ENCODE measurements at regions not wholly inside any gene's neighbourhood (a gene's known extent, or its start where the extent isn't known, plus 50 kb on each side); places are given as distances from the start of the nearest gene placed in this dataset.

DNA sequence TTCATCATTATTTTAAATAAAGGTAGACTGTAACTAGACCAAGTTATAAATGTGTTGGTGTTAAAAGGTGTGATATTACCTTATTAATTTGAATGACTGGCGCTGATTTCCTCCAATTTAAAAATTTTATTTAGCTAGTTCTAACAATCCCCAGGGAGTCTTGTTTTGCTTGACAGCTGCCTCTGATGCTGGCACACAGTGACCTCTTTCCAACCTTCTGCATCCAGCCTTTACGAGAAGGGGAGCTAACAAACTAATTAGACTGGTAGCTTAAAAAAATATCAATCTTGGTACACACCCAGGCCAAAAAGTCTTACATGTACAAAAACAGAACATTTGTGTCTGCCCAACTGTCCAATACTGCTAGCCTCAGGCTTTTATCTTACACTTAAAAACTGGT is 51.8 kb upstream of the ENPEP start:
- no peaks in the 10 kb centered on the region for H3K9me3 ChIP-seq (ENCODE audit: insufficient read depth, low read depth, low read length)
- H3K27me3 ChIP-seq (ENCODE audit: insufficient read depth, low read length, poor library complexity, severe bottlenecking), result no peaks in the 10 kb centered on the region
- no peak for TF ChIP-seq EZH2phosphoT487 (IDR thresholded peaks at IDR 0.05; ENCODE audit: borderline replicate concordance)
- TF ChIP-seq, protein P1, sequence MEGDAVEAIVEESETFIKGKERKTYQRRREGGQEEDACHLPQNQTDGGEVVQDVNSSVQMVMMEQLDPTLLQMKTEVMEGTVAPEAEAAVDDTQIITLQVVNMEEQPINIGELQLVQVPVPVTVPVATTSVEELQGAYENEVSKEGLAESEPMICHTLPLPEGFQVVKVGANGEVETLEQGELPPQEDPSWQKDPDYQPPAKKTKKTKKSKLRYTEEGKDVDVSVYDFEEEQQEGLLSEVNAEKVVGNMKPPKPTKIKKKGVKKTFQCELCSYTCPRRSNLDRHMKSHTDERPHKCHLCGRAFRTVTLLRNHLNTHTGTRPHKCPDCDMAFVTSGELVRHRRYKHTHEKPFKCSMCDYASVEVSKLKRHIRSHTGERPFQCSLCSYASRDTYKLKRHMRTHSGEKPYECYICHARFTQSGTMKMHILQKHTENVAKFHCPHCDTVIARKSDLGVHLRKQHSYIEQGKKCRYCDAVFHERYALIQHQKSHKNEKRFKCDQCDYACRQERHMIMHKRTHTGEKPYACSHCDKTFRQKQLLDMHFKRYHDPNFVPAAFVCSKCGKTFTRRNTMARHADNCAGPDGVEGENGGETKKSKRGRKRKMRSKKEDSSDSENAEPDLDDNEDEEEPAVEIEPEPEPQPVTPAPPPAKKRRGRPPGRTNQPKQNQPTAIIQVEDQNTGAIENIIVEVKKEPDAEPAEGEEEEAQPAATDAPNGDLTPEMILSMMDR (conservative IDR thresholded peaks at IDR 0.05; ENCODE audit: low read length), result no peak
- no peaks in the 10 kb centered on the region for H3F3A ChIP-seq (ENCODE audit: low read depth)
- H3K36me3 ChIP-seq (ENCODE audit: insufficient read depth, low read length), result no peaks in the 10 kb centered on the region
- no peaks in the 10 kb centered on the region for H3K4me1 ChIP-seq (ENCODE audit: insufficient read depth, low read length, poor library complexity, severe bottlenecking)
- H3K79me2 ChIP-seq (ENCODE audit: insufficient read depth, low read length), result no peaks in the 10 kb centered on the region
- no peak overlapping the region for H2AFZ ChIP-seq (ENCODE audit: low read length)
- H3K9me2 ChIP-seq (replicated peaks; ENCODE audit: low read depth, low read length), result no peaks in the 10 kb centered on the region
- H3K9ac ChIP-seq (ENCODE audit: low read depth, low read length, poor library complexity, severe bottlenecking), result no peak overlapping the region
- H3K4me2 ChIP-seq (ENCODE audit: low read depth, low read length, poor library complexity, severe bottlenecking), result no peak overlapping the region
- H3K4me3 ChIP-seq (ENCODE audit: low read length, poor library complexity, severe bottlenecking), result no peak overlapping the region
- H4K20me1 ChIP-seq (ENCODE audit: insufficient read depth, low read length, poor library complexity, severe bottlenecking), result no peaks in the 10 kb centered on the region

DNA sequence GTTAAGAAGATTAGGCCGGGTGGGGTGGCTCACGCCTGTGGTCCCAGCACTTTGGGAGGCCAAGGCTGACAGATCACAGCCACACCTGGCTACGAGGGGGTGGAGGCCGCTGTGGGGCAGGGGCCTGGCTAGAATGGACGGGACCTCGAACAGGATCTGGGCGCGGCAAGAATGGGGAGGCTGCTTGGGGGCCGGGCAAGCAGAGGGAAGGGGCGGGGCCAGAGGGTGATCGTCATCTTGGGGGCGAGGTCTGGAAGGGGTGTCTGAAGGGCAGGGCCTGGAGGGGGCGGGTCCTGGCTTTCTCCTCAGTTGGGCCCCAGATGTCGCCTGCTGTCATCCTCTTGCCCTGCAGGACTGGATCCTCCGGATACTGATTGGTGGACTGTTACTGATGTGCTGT is 57.3 kb upstream of the ENPEP start:
- Histone ChIP-seq H3K4me3 (ENCODE audit: low read length, poor library complexity, severe bottlenecking) (no peak overlapping the region), H3K79me2 (ENCODE audit: insufficient read depth, low read length) (no peaks in the 10 kb centered on the region), H3K36me3 (ENCODE audit: insufficient read depth, low read length) (no peaks in the 10 kb centered on the region), H3F3A (ENCODE audit: low read depth) (no peaks in the 10 kb centered on the region), H3K9me3 (ENCODE audit: insufficient read depth, low read depth, low read length) (no peaks in the 10 kb centered on the region), H3K27me3 (ENCODE audit: insufficient read depth, low read length, poor library complexity, severe bottlenecking) (no peaks in the 10 kb centered on the region), H3K9me2 (replicated peaks; ENCODE audit: low read depth, low read length) (no peaks in the 10 kb centered on the region), H3K4me2 (ENCODE audit: low read depth, low read length, poor library complexity, severe bottlenecking) (no peak overlapping the region), H3K9ac (ENCODE audit: low read depth, low read length, poor library complexity, severe bottlenecking) (no peak overlapping the region), H4K20me1 (ENCODE audit: insufficient read depth, low read length, poor library complexity, severe bottlenecking) (no peaks in the 10 kb centered on the region), H2AFZ (ENCODE audit: low read length) (no peak overlapping the region), H3K4me1 (ENCODE audit: insufficient read depth, low read length, poor library complexity, severe bottlenecking) (no peaks in the 10 kb centered on the region)
- no peak for TF ChIP-seq EZH2phosphoT487 (IDR thresholded peaks at IDR 0.05; ENCODE audit: borderline replicate concordance)
- TF ChIP-seq, protein P1 (conservative IDR thresholded peaks at IDR 0.05; ENCODE audit: low read length), result no peak

DNA sequence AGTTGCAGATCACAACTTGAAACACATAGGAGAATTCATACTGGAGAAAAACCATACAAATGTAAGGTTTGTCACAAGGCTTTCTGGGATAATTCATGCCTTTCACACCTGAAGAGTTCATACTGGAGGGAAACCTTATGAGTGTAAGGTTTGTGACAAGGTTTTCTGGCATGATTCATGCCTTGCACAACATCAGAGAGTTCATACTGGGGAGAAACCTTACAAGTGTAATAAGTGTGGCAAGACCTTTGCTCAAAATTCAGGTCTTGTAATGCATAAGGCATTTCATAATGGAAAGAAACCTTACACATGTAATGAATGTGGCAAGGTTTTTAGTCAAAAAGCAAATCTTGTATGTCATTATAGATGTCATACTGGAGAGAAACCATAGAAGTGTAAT is 58.8 kb upstream of the ENPEP start:
- no peak overlapping the region for H3K4me3 ChIP-seq (ENCODE audit: low read length, poor library complexity, severe bottlenecking)
- H2AFZ ChIP-seq (ENCODE audit: low read length), result no peak overlapping the region
- TF ChIP-seq, protein P1 (conservative IDR thresholded peaks at IDR 0.05; ENCODE audit: low read length), result no peak
- no peak for TF ChIP-seq EZH2phosphoT487 (IDR thresholded peaks at IDR 0.05; ENCODE audit: borderline replicate concordance)
- H3K9ac ChIP-seq (ENCODE audit: low read depth, low read length, poor library complexity, severe bottlenecking), result no peak overlapping the region
- H3K36me3 ChIP-seq (ENCODE audit: insufficient read depth, low read length), result no peaks in the 10 kb centered on the region
- H3K9me2 ChIP-seq (replicated peaks; ENCODE audit: low read depth, low read length), result no peaks in the 10 kb centered on the region
- H3K9me3 ChIP-seq (ENCODE audit: insufficient read depth, low read depth, low read length), result no peaks in the 10 kb centered on the region
- H3K4me2 ChIP-seq (ENCODE audit: low read depth, low read length, poor library complexity, severe bottlenecking), result no peak overlapping the region
- no peaks in the 10 kb centered on the region for H3F3A ChIP-seq (ENCODE audit: low read depth)
- no peaks in the 10 kb centered on the region for H3K79me2 ChIP-seq (ENCODE audit: insufficient read depth, low read length)
- H4K20me1 ChIP-seq (ENCODE audit: insufficient read depth, low read length, poor library complexity, severe bottlenecking), result no peaks in the 10 kb centered on the region
- H3K4me1 ChIP-seq (ENCODE audit: insufficient read depth, low read length, poor library complexity, severe bottlenecking), result no peaks in the 10 kb centered on the region
- no peaks in the 10 kb centered on the region for H3K27me3 ChIP-seq (ENCODE audit: insufficient read depth, low read length, poor library complexity, severe bottlenecking)
